ENCODE measurements at regions not wholly inside any gene's neighbourhood (a gene's known extent, or its start where the extent isn't known, plus 50 kb on each side); places are given as distances from the start of the nearest gene placed in this dataset.

- H3K36me3 Mint-ChIP-seq (ENCODE audit: low read depth), result no peaks in the 10 kb centered on the region
- DNase-seq, result no peak
- H3K4me3 Mint-ChIP-seq, result no peak overlapping the region
- no peaks in the 10 kb centered on the region for H3K9me3 Mint-ChIP-seq
- H3K27ac Mint-ChIP-seq, result no peak overlapping the region
- no peaks in the 10 kb centered on the region for H3K27me3 Mint-ChIP-seq
- H3K4me1 Mint-ChIP-seq (ENCODE audit: low read depth), result no peaks in the 10 kb centered on the region
- ChIA-PET POLR2A (interaction anchor here (0.6 kb wide), 1 partner anchor 102 kb away, joined by 5 read pairs; no protein-coding TSS in a partner anchor), CTCF (no interaction called here)
- no peak for ATAC-seq
- TF ChIP-seq, protein P1, sequence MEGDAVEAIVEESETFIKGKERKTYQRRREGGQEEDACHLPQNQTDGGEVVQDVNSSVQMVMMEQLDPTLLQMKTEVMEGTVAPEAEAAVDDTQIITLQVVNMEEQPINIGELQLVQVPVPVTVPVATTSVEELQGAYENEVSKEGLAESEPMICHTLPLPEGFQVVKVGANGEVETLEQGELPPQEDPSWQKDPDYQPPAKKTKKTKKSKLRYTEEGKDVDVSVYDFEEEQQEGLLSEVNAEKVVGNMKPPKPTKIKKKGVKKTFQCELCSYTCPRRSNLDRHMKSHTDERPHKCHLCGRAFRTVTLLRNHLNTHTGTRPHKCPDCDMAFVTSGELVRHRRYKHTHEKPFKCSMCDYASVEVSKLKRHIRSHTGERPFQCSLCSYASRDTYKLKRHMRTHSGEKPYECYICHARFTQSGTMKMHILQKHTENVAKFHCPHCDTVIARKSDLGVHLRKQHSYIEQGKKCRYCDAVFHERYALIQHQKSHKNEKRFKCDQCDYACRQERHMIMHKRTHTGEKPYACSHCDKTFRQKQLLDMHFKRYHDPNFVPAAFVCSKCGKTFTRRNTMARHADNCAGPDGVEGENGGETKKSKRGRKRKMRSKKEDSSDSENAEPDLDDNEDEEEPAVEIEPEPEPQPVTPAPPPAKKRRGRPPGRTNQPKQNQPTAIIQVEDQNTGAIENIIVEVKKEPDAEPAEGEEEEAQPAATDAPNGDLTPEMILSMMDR (IDR thresholded peaks at IDR 0.05), result no peak
- intact Hi-C loops (cut with micrococcal nuclease), result no loop called here
These were observed 104.2 kb upstream of the MYCN start for GRCh38 chr2:15835991-15836688.

- intact Hi-C loops (cut with micrococcal nuclease), result no loop called here
- no peaks in the 10 kb centered on the region for H3K36me3 Mint-ChIP-seq (ENCODE audit: low read depth)
- ATAC-seq, result no peak
- no peaks in the 10 kb centered on the region for H3K9me3 Mint-ChIP-seq
- CTCF ChIA-PET, result no interaction called here
- no peak for DNase-seq
- POLR2A ChIA-PET, result interaction anchor here (0.6 kb wide), 1 partner anchor 102 kb away, joined by 5 read pairs; no protein-coding TSS in a partner anchor
- no peak overlapping the region for H3K4me3 Mint-ChIP-seq
- TF ChIP-seq, protein P1 (IDR thresholded peaks at IDR 0.05), result no peak
- H3K27ac Mint-ChIP-seq, result no peak overlapping the region
- H3K27me3 Mint-ChIP-seq, result no peaks in the 10 kb centered on the region
- no peaks in the 10 kb centered on the region for H3K4me1 Mint-ChIP-seq (ENCODE audit: low read depth)
These were observed 103.4 kb upstream of the MYCN start for GRCh38 chr2:15836689-15837610.

DNA sequence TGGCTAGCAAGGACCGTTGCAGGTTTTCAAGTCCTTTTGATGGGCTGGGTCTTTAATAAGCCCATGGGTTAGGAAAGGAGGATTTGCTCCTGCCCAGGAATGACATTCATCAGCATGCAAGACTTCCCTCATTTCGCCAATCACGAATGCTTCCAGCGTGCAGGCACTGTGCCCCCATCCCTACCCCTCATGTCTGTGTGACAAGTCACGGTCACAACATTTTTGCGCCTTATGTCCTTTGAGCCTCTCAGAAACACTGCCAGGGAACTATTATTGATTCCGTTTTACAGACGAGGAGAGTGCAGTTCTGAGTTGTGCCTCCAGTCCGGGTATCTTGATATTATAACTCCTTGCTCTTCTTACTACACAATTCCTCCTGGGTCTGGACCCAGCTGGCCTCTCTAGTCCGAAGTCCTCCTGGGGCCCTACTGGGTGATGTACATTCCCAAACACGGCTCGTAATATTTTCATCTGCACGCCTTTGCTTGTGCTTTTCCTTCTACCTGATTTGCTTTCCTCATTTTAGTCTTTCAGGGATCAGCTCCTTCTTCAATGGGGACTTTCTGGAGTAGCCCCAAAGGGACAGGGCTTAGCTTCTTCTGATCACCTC lies 101.8 kb upstream of the MYCN start:
- Mint-ChIP-seq H3K4me1 (ENCODE audit: low read depth) (no peaks in the 10 kb centered on the region), H3K4me3 (no peak overlapping the region), H3K27me3 (no peaks in the 10 kb centered on the region), H3K27ac (no peak overlapping the region), H3K9me3 (no peaks in the 10 kb centered on the region), H3K36me3 (ENCODE audit: low read depth) (no peaks in the 10 kb centered on the region)
- ChIA-PET POLR2A (no interaction called here), CTCF (no interaction called here)
- no peak for DNase-seq
- intact Hi-C loops (cut with micrococcal nuclease), result no loop called here
- TF ChIP-seq, protein P1 (IDR thresholded peaks at IDR 0.05), result no peak
- ATAC-seq, result no peak

DNA sequence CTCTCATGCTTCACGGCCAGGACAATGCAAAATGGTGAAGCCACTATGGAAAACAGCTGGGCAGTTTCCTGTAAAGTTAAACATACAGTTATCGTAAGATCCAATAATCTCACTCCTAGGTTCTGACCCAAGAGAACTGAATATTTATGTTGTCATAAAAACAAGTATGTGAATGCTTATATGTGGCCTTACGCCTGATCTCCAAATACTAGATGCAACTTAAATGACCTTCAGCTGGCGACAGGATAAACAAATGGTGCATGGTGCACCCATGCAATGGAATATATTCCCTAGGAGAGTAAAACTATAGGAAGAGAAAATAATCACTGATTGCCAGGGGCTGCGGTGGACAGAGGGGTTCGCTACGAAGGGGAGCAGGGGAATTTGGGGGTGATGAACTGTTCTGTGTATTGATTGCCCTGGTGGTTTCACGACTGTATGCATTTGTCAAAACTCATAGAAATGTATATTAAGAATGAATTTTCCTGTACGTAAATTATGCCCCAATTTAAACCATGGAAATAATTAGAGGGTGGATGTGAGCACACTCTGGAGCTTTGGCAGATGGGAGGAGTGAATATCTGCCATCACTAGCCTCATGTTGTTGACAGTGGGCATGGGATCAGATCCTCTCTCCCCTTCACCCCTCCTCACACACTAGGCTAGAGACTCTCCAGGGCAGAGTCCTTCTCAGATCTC lies 100.8 kb upstream of the MYCN start:
- no peaks in the 10 kb centered on the region for H3K9me3 Mint-ChIP-seq
- POLR2A ChIA-PET, result no interaction called here
- TF ChIP-seq, protein P1 (IDR thresholded peaks at IDR 0.05), result no peak
- no peaks in the 10 kb centered on the region for H3K36me3 Mint-ChIP-seq (ENCODE audit: low read depth)
- no peaks in the 10 kb centered on the region for H3K4me1 Mint-ChIP-seq (ENCODE audit: low read depth)
- CTCF ChIA-PET, result no interaction called here
- no peak overlapping the region for H3K27ac Mint-ChIP-seq
- no peak for ATAC-seq
- DNase-seq, result no peak
- H3K27me3 Mint-ChIP-seq, result no peaks in the 10 kb centered on the region
- H3K4me3 Mint-ChIP-seq, result no peak overlapping the region
- intact Hi-C loops (cut with micrococcal nuclease), result no loop called here

All from activated CD8-positive, alpha-beta T cell treated with anti-CD3 and anti-CD28 coated beads for 36 hours (primary cell).